ENCODE measurements at regions not wholly inside any gene's neighbourhood (a gene's known extent, or its start where the extent isn't known, plus 50 kb on each side); places are given as distances from the start of the nearest gene placed in this dataset.

GRCh38 chr19:16015805-16016173 is 60.5 kb upstream of the TPM4 start:
- DNase-seq (ENCODE audit: low spot score) (no peak), FAIRE-seq (no peak), ATAC-seq (no peak)
- BruUV-seq (replicated peaks): no TSS peak
- no peaks in the 10 kb centered on the region for H3K79me2 ChIP-seq (ENCODE audit: insufficient read depth, low read length)
- TF ChIP-seq ZBTB7B (CRISPR knock-in tag; IDR thresholded peaks at IDR 0.05) (no peak), ZNF713 (CRISPR knock-in tag; IDR thresholded peaks at IDR 0.05) (no peak), RORA (CRISPR knock-in tag; IDR thresholded peaks at IDR 0.05) (no peak), ZNF468 (CRISPR knock-in tag; IDR thresholded peaks at IDR 0.05) (no peak), KLF12 (CRISPR knock-in tag; IDR thresholded peaks at IDR 0.05; ENCODE audit: borderline replicate concordance) (no peak), ZBTB8A (CRISPR knock-in tag; IDR thresholded peaks at IDR 0.05; ENCODE audit: borderline replicate concordance, low read depth) (no peak), ZNF558 (CRISPR knock-in tag; IDR thresholded peaks at IDR 0.05; ENCODE audit: borderline replicate concordance) (no peak), BCLAF1 (IDR thresholded peaks at IDR 0.05) (no peak), NFKBIZ (CRISPR knock-in tag; IDR thresholded peaks at IDR 0.05) (no peak), SALL1 (CRISPR knock-in tag; IDR thresholded peaks at IDR 0.05) (no peak), ZNF138 (CRISPR knock-in tag; IDR thresholded peaks at IDR 0.05; ENCODE audit: low read depth) (no peak), THAP11 (CRISPR knock-in tag; IDR thresholded peaks at IDR 0.05) (no peak), FOXC1 (CRISPR knock-in tag; IDR thresholded peaks at IDR 0.05; ENCODE audit: borderline replicate concordance) (no peak), FOXP1 (IDR thresholded peaks at IDR 0.05) (no peak), FOXP1 (CRISPR knock-in tag; IDR thresholded peaks at IDR 0.05) (no peak), RNF2 (conservative IDR thresholded peaks at IDR 0.05; ENCODE audit: low read depth) (no peak), RARA (CRISPR knock-in tag; IDR thresholded peaks at IDR 0.05) (no peak), GLMP (CRISPR knock-in tag; IDR thresholded peaks at IDR 0.05; ENCODE audit: borderline replicate concordance) (no peak), ZNF792 (CRISPR knock-in tag; IDR thresholded peaks at IDR 0.05) (no peak)
- no peaks in the 10 kb centered on the region for H4K20me1 ChIP-seq (ENCODE audit: insufficient read depth, low read length)
- peaks cover 0 to 3% of the 10 kb centered on the region in 2 experiments; a peak in 1 of 5 replicates for H3K27me3 ChIP-seq (ENCODE audit: control insufficient read depth in 1 of 2, insufficient read depth in 2 of 2, low read length in 2 of 2)
- H3K4me2 ChIP-seq (ENCODE audit: low read depth, low read length): no peak overlapping the region
- H3K27ac ChIP-seq (ENCODE audit: extremely low read length, insufficient read depth, low read length): no peak overlapping the region
- H3K4me1 ChIP-seq (ENCODE audit: insufficient read depth, low read length): no peaks in the 10 kb centered on the region
- CTCF ChIA-PET (ENCODE audit: low intra/inter-chr PET ratio, low total read pairs): no interaction called here
- intact Hi-C loops (cut with micrococcal nuclease; ENCODE audit: unreplicated experiment) (no loop called here), in situ Hi-C loops (cut with HindIII; ENCODE audit: extremely low pct_ligation_motif_present, low pct_unique_long_range_greater_than_20kb) (no loop called here)
- no peak overlapping the region for H3K9ac ChIP-seq (ENCODE audit: insufficient read depth, low read depth, low read length)
- POLR2A ChIA-PET: no interaction called here
- no peak overlapping the region for H3K4me3 ChIP-seq (replicated peaks in 1 of 3; ENCODE audit: insufficient read depth in 1 of 3, low read depth in 2 of 3, low read length in 3 of 3)
- no peaks in the 10 kb centered on the region for H3K9me3 ChIP-seq (ENCODE audit: low read length)
- WGBS (ENCODE audit: low lambda C conversion rate): 20% methylated on average over 1 of the region's 3 CpGs
- no peak overlapping the region for H2AFZ ChIP-seq (ENCODE audit: low read length)
- no peaks in the 10 kb centered on the region for H3K36me3 ChIP-seq (replicated peaks in 1 of 2; ENCODE audit: control insufficient read depth in 1 of 2, insufficient read depth in 2 of 2, low read length in 2 of 2)

Measured in HepG2 (cell line).